Sigmoid colon (tissue), 6 donors: ENCODE measurements at regions not wholly inside any gene's neighbourhood (a gene's known extent, or its start where the extent isn't known, plus 50 kb on each side); places are given as distances from the start of the nearest gene placed in this dataset.

ENCODE experiments used
- DNase-seq: peaks from one replicate; pipeline ENCODE4 v3.0.0-alpha.2; 2019
- H3K27ac ChIP-seq, 4 donors: fragments of 200-600 bp; sonication (generic); one replicate each; pipeline ENCODE4 v1.5.1; 2016 to 2019; ENCODE audit warnings: mild to moderate bottlenecking in 1 of 4
- H3K27me3 ChIP-seq, 3 donors: fragments of 200-600 bp; sonication (generic); one replicate each; pipeline ENCODE4 v1.5.1; 2019; ENCODE audit warnings: mild to moderate bottlenecking in 1 of 3
- H3K36me3 ChIP-seq, 4 donors: fragments of 200-600 bp; sonication (generic); one replicate each; pipeline ENCODE4 v1.5.1; 2016 to 2019
- H3K4me1 ChIP-seq, 4 donors: fragments of 200-600 bp; sonication (generic); one replicate each; pipeline ENCODE4 v1.5.1; 2017 to 2019
- H3K4me3 ChIP-seq, 4 donors: fragments of 200-600 bp; sonication (generic); one replicate each; pipeline ENCODE4 v1.5.1; 2017 to 2019; ENCODE audit warnings: mild to moderate bottlenecking in 2 of 4, moderate library complexity in 1 of 4
- H3K9me3 ChIP-seq, 4 donors: fragments of 200-600 bp in 3 of 4; sonication (generic) in 3 of 4; one replicate each; pipeline versions ENCODE4 v1.5.1 to v1.6.1; 2013 to 2019
- EP300 ChIP-seq, 4 donors: sonication (generic); formaldehyde crosslinking; IDR thresholded peaks; one replicate each; pipeline ENCODE4 v1.6.1; 2017; ENCODE audit warnings: antibody characterized with exemption in 4 of 4
- POLR2A ChIP-seq, 2 donors: fragments of 450-650 bp; IDR thresholded peaks; one replicate each; pipeline ENCODE4 v1.6.1; 2016; ENCODE audit warnings: antibody characterized with exemption in 2 of 2, mild to moderate bottlenecking in 2 of 2, moderate library complexity in 2 of 2
- POLR2AphosphoS5 ChIP-seq, 4 donors: sonication (generic); formaldehyde crosslinking; IDR thresholded peaks; one replicate each; pipeline ENCODE4 v1.6.1; 2017; ENCODE audit warnings: antibody characterized with exemption in 4 of 4
- WGBS, 2 donors: extraction: QIAGEN DNeasy Blood & Tissue Kit; methylation state at CpG; one replicate each; pipeline ENCODE4 v1.1.7; 2013; 5-methylcytosine and 5-hydroxymethylcytosine counted together
- intact Hi-C: fragments of 100-400 bp; cut with DNase I; formaldehyde crosslinking; loops from one replicate; pipeline ENCODE4 v1.15.1; 2023
- TF ChIP-seq, protein P1 (sequence below), 4 experiments: fragments of 450-650 bp in 3 of 4; fragments of 200-600 bp in 1 of 4; IDR thresholded peaks; one replicate each; pipeline ENCODE4 v1.5.1; 2016 to 2019; ENCODE audit warnings: antibody characterized with exemption in 4 of 4, mild to moderate bottlenecking in 3 of 4, moderate library complexity in 2 of 4
- donor health status: healthy with polysubstance abuse.
- donor health status: healthy.

DNA sequence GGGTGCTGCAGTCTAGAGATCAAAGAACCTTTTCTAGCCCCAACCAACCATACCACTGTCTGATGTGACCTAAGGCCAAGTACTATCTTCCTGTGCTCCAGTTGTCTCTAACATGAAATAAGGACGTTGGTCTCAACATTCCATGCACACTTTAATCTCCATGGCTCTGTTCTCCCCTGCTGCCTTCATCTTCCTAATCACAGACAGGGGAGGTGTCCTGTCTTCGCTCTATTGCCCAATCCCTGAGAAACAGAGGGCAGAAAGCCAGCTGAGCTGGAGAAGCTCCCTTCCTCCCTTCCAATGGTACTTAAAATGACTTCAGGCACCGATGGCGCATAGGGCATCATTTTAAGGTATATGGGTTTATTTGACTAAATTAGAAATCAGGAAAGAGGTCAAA, 148.9 kb upstream of the GNAO1 start:
- DNase-seq: no peak
- WGBS, 2 donors: 78 to 87% methylated on average over 4 of the region's 4 CpGs
- intact Hi-C loops: loop anchor here (10.0 kb wide), 1 partner anchor 142 kb away; no protein-coding TSS in a partner anchor
- TF ChIP-seq POLR2A (IDR thresholded peaks at IDR 0.05) (no peak), EP300 (IDR thresholded peaks at IDR 0.05) (no peak), POLR2AphosphoS5 (IDR thresholded peaks at IDR 0.05) (no peak)
- TF ChIP-seq, protein P1, sequence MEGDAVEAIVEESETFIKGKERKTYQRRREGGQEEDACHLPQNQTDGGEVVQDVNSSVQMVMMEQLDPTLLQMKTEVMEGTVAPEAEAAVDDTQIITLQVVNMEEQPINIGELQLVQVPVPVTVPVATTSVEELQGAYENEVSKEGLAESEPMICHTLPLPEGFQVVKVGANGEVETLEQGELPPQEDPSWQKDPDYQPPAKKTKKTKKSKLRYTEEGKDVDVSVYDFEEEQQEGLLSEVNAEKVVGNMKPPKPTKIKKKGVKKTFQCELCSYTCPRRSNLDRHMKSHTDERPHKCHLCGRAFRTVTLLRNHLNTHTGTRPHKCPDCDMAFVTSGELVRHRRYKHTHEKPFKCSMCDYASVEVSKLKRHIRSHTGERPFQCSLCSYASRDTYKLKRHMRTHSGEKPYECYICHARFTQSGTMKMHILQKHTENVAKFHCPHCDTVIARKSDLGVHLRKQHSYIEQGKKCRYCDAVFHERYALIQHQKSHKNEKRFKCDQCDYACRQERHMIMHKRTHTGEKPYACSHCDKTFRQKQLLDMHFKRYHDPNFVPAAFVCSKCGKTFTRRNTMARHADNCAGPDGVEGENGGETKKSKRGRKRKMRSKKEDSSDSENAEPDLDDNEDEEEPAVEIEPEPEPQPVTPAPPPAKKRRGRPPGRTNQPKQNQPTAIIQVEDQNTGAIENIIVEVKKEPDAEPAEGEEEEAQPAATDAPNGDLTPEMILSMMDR (IDR thresholded peaks at IDR 0.05): no peak
- no peaks in the 10 kb centered on the region for H3K36me3 ChIP-seq
- no peaks in the 10 kb centered on the region for H3K4me1 ChIP-seq
- no peaks in the 10 kb centered on the region for H3K27me3 ChIP-seq
- H3K9me3 ChIP-seq: no peaks in the 10 kb centered on the region
- H3K4me3 ChIP-seq: no peak overlapping the region
- H3K27ac ChIP-seq: no peak overlapping the region

DNA sequence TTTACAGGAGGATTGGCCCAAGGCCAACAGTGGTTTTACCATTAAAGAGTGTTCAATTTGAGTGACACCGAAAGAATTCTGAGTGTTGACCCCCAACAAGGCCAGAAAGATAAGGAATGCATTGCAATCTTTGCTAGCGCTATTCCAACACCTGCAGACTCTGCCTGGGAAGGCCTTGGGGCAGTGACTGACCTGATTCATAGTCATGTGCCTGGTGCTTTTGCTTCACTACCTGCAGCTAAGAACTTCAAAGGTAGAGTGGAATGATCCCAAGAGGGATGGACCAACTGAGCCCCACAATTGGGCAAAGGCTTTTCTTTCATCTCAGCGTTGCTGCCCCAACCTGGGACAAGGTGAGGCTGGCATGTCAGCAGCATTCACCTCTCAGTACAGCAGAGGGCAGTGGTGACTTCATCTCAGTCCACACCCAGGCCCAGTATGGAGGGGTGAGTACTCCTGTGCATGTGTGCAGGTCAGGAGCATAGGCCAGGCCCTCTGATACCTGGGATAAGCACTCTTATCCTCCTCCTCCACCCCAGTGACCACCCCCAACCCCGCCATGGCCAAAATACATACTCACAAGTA, 149.6 kb upstream of the GNAO1 start:
- Histone ChIP-seq H3K4me1 (no peaks in the 10 kb centered on the region), H3K36me3 (no peaks in the 10 kb centered on the region), H3K27me3 (no peaks in the 10 kb centered on the region), H3K9me3 (peaks cover 0 to 7% (median 0%) of the 10 kb centered on the region in 4 donors), H3K27ac (no peak overlapping the region), H3K4me3 (no peak overlapping the region)
- TF ChIP-seq POLR2A (IDR thresholded peaks at IDR 0.05) (no peak), EP300 (IDR thresholded peaks at IDR 0.05) (no peak), POLR2AphosphoS5 (IDR thresholded peaks at IDR 0.05) (no peak)
- TF ChIP-seq, protein P1 (IDR thresholded peaks at IDR 0.05): peak in 2 of 4 experiments; percentile 45 to 46
- intact Hi-C loops: loop anchor here (1.0 to 10.0 kb wide), 2 partner anchors 143 to 277 kb away; no protein-coding TSS in a partner anchor
- no peak for DNase-seq
- WGBS, 2 donors: 38 to 55% methylated on average over 4 of the region's 4 CpGs

DNA sequence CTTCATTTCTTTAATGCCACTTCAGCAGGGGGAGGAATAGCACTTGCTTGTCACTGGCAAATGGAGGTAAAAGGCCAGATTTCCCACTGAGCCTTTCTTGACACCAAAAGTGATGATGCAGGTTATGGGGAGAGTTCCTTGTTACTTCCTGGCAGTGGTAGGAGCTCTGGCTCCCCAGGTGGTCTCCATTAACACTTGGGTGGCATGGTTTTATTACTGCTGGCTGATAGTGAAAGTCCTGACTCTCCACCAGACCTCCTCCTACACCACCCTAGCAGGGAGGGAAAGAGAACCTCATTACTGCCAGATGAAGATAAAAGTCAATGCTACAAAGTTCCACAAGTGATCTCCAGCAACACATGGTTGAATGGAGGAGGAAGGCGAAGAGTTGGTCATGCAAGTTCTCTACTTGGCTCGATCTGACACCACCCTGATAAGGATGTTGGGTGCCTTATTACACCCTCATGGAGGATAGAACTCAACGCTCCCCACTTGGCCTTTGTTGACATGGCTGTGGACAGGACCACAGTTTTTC, 152.7 kb upstream of the GNAO1 start:
- WGBS, 2 donors: 67 to 74% methylated on average over 3 of the region's 3 CpGs
- H3K36me3 ChIP-seq: no peaks in the 10 kb centered on the region
- H3K4me3 ChIP-seq: no peak overlapping the region
- H3K27me3 ChIP-seq: no peaks in the 10 kb centered on the region
- H3K27ac ChIP-seq: no peak overlapping the region
- DNase-seq: no peak
- intact Hi-C loops: no loop called here
- no peak for TF ChIP-seq EP300 (IDR thresholded peaks at IDR 0.05)
- TF ChIP-seq, protein P1 (IDR thresholded peaks at IDR 0.05): no peak
- no peak for TF ChIP-seq POLR2AphosphoS5 (IDR thresholded peaks at IDR 0.05)
- no peak for TF ChIP-seq POLR2A (IDR thresholded peaks at IDR 0.05)
- no peaks in the 10 kb centered on the region for H3K4me1 ChIP-seq
- peaks cover 0 to 8% (median 0%) of the 10 kb centered on the region in 4 donors for H3K9me3 ChIP-seq

DNA sequence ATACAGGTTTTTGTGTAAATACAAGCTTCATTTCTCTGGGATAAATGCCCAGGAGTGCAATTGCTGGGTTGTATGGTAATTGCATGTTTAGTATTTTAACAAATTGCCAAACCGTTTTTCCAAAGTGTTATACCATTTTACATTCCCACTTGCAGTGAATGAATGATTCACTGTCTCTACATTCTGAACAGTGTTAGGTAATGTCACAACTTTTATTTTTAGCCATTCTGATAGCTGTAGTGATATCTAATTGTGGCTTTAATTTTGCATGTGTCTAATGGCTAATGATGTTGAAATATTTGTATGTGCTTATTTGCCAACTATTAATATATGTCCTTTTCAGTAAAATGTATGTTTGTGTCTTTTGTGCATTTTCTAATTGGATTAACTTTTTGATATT, 156.9 kb upstream of the CES5A start:
- TF ChIP-seq EP300 (IDR thresholded peaks at IDR 0.05) (no peak), POLR2AphosphoS5 (IDR thresholded peaks at IDR 0.05) (no peak), POLR2A (IDR thresholded peaks at IDR 0.05) (no peak)
- TF ChIP-seq, protein P1 (IDR thresholded peaks at IDR 0.05): no peak
- no peaks in the 10 kb centered on the region for H3K4me1 ChIP-seq
- intact Hi-C loops: no loop called here
- H3K9me3 ChIP-seq: peaks cover 0 to 5% (median 0%) of the 10 kb centered on the region in 4 donors
- no peak overlapping the region for H3K4me3 ChIP-seq
- H3K36me3 ChIP-seq: no peaks in the 10 kb centered on the region
- DNase-seq: no peak
- no peak overlapping the region for H3K27ac ChIP-seq
- WGBS, 2 donors: 23 to 76% methylated on average over 1 of the region's 1 CpG
- no peaks in the 10 kb centered on the region for H3K27me3 ChIP-seq

DNA sequence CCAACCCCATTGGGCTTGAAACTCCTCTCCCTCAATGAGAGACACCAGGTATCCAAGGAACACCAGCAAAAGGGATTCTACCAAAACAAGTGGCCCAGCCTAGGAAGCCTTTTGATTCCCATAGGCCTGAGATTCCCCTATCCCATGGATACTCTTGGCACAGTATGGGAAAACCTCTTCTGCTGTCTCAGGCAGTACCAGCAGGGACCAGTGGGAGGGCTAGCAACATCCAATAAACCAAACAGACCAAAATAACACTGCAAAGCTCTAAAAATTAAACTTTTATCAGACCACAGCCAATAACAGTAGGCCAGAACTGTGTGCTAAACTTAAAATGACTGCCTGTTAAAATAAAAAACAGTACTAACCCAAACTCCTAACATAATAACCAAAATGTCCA, 153.9 kb upstream of the CES5A start:
- no peak overlapping the region for H3K27ac ChIP-seq
- no peaks in the 10 kb centered on the region for H3K27me3 ChIP-seq
- no peak for DNase-seq
- H3K36me3 ChIP-seq: no peaks in the 10 kb centered on the region
- no peaks in the 10 kb centered on the region for H3K9me3 ChIP-seq
- intact Hi-C loops: no loop called here
- no peaks in the 10 kb centered on the region for H3K4me1 ChIP-seq
- TF ChIP-seq, protein P1 (IDR thresholded peaks at IDR 0.05): no peak
- TF ChIP-seq POLR2AphosphoS5 (IDR thresholded peaks at IDR 0.05): no peak
- TF ChIP-seq POLR2A (IDR thresholded peaks at IDR 0.05): no peak
- no peak for TF ChIP-seq EP300 (IDR thresholded peaks at IDR 0.05)
- H3K4me3 ChIP-seq: no peak overlapping the region
